B cell (primary cell): ENCODE measurements at regions not wholly inside any gene's neighbourhood (a gene's known extent, or its start where the extent isn't known, plus 50 kb on each side); places are given as distances from the start of the nearest gene placed in this dataset.

Experiments used
- ATAC-seq: fragments of 200-7000 bp; cut with Tn5 transposase; one replicate; pipeline ENCODE4 v1.10.0; 2021; ENCODE audit warnings: low read depth, mild to moderate bottlenecking, moderate number of reproducible peaks, moderate library complexity
- CTCF ChIA-PET: fragments of 350-600 bp; sonication (Branson Sonifier 250); formaldehyde crosslinking; loops from one replicate; lab custom pipeline; 2021; ENCODE audit warnings: antibody characterized with exemption, inconsistent platforms; lab: Charles Lee
- POLR2A ChIA-PET: fragments of 350-600 bp; sonication (Branson Sonifier 250); formaldehyde crosslinking; loops from one replicate; lab custom pipeline; 2021; ENCODE audit warnings: antibody characterized with exemption; lab: Charles Lee
- DNase-seq: peaks from one replicate; pipeline ENCODE4 v3.0.0; 2013
- H2AFZ ChIP-seq: 2 replicates; pipeline ENCODE4 v1.6.1; 2012; ENCODE audit warnings: mild to moderate bottlenecking, low read depth, low read length; ENCODE audit not compliant: insufficient read depth, poor library complexity, severe bottlenecking
- H3K27ac ChIP-seq, 2 donors: 1 replicate in 1 of 2; 2 replicates in 1 of 2; pipeline ENCODE4 v1.5.1; 2012 to 2013; ENCODE audit warnings: low read length in 2 of 2, mild to moderate bottlenecking in 2 of 2, moderate library complexity in 1 of 2
- H3K27me3 ChIP-seq, 4 experiments: fragments of 200-600 bp in 1 of 4; sonication (generic) in 1 of 4; replicated peaks in 1 of 4; 1 replicate in 2 of 4; 2 replicates in 2 of 4; pipeline versions ENCODE4 v1.6.1 to v1.7.0; 2013 to 2016; ENCODE audit warnings: low read length in 3 of 4, mild to moderate bottlenecking in 2 of 4, mixed read lengths in 1 of 4, moderate library complexity in 1 of 4; ENCODE audit not compliant: insufficient read depth in 4 of 4, control insufficient read depth in 3 of 4; ENCODE audit errors: control extremely low read depth in 1 of 4
- H3K36me3 ChIP-seq, 2 experiments: replicated peaks in 1 of 2; 1 replicate in 1 of 2; 2 replicates in 1 of 2; pipeline versions ENCODE4 v1.6.1 to v1.7.1; 2013; ENCODE audit warnings: low read length in 1 of 2; ENCODE audit not compliant: insufficient read depth in 2 of 2, control insufficient read depth in 1 of 2; ENCODE audit errors: control extremely low read depth in 1 of 2, extremely low read depth in 1 of 2
- H3K4me1 ChIP-seq, 2 donors: fragments of 200-600 bp in 1 of 2; sonication (generic) in 1 of 2; 1 replicate in 1 of 2; 2 replicates in 1 of 2; pipeline versions ENCODE4 v1.5.1 to v1.6.1; 2013 to 2017; ENCODE audit warnings: low read length in 2 of 2; ENCODE audit not compliant: control insufficient read depth in 2 of 2, insufficient read depth in 2 of 2
- H3K4me2 ChIP-seq: replicated peaks from 2 replicates; pipeline ENCODE3; 2012; ENCODE audit warnings: mild to moderate bottlenecking, low read depth, low read length; ENCODE audit not compliant: poor library complexity, severe bottlenecking
- H3K4me3 ChIP-seq, 5 experiments: fragments of 200-600 bp in 1 of 5; sonication (generic) in 1 of 5; 1 replicate in 3 of 5; 2 replicates in 2 of 5; pipeline versions ENCODE4 v1.5.1 to v1.7.0; 2011 to 2016; ENCODE audit warnings: low read length in 4 of 5, mild to moderate bottlenecking in 4 of 5, low read depth in 2 of 5, control low read depth in 1 of 5, moderate library complexity in 1 of 5; ENCODE audit not compliant: insufficient read depth in 1 of 5; ENCODE audit errors: control extremely low read depth in 1 of 5, extremely low read depth in 1 of 5
- H3K79me2 ChIP-seq: fragments of 200-600 bp; sonication (generic); one replicate; pipeline ENCODE4 v1.6.0; 2016; ENCODE audit warnings: low read length; ENCODE audit not compliant: control insufficient read depth, insufficient read depth
- H3K9ac ChIP-seq: fragments of 200-600 bp; sonication (generic); 2 replicates; pipeline ENCODE4 v1.6.1; 2017; ENCODE audit warnings: mild to moderate bottlenecking, low read length, moderate library complexity
- H3K9me3 ChIP-seq, 3 donors: one replicate each; pipeline versions ENCODE4 v1.6.1 to v1.7.1; 2013; ENCODE audit warnings: low read length in 2 of 3; ENCODE audit not compliant: control insufficient read depth in 2 of 3, insufficient read depth in 1 of 3; ENCODE audit errors: control extremely low read depth in 1 of 3
- H4K20me1 ChIP-seq: 2 replicates; pipeline ENCODE4 v1.6.0; 2012; ENCODE audit warnings: mild to moderate bottlenecking, low read length; ENCODE audit not compliant: insufficient read depth, control insufficient read depth, poor library complexity, severe bottlenecking
- H3K27ac Mint-ChIP-seq: one replicate; pipeline ENCODE4 v1.8.0; 2021; ENCODE audit warnings: mixed read lengths
- H3K27me3 Mint-ChIP-seq: one replicate; pipeline ENCODE4 v1.8.0; 2021; ENCODE audit warnings: mixed read lengths
- H3K4me1 Mint-ChIP-seq: one replicate; pipeline ENCODE4 v1.8.0; 2021; ENCODE audit warnings: mixed read lengths
- H3K4me3 Mint-ChIP-seq: one replicate; pipeline ENCODE4 v1.8.0; 2021; ENCODE audit warnings: mixed read lengths
- H3K9me3 Mint-ChIP-seq: one replicate; pipeline ENCODE4 v1.8.0; 2022; ENCODE audit warnings: mixed read lengths; ENCODE audit not compliant: insufficient read depth
- EZH2 ChIP-seq: IDR thresholded peaks from 2 replicates; pipeline ENCODE4 v1.6.1; 2012; ENCODE audit warnings: borderline replicate concordance, low read depth, mild to moderate bottlenecking, moderate library complexity, low read length; ENCODE audit not compliant: insufficient read depth, poor library complexity, severe bottlenecking
- WGBS: methylation state at CpG from one replicate; pipeline ENCODE4 v1.1.5; 2013; ENCODE audit warnings: missing lambda C conversion rate; ENCODE audit not compliant: insufficient coverage; 5-methylcytosine and 5-hydroxymethylcytosine counted together
- intact Hi-C: fragments of 100-400 bp; cut with micrococcal nuclease; formaldehyde crosslinking; loops from one replicate; pipeline ENCODE4 v1.10.0; 2022
- TF ChIP-seq, protein P1 (sequence below): fragments of 200-600 bp; IDR thresholded peaks from one replicate; pipeline ENCODE4 v1.8.0; 2022; ENCODE audit warnings: antibody characterized with exemption, mild to moderate bottlenecking

DNA sequence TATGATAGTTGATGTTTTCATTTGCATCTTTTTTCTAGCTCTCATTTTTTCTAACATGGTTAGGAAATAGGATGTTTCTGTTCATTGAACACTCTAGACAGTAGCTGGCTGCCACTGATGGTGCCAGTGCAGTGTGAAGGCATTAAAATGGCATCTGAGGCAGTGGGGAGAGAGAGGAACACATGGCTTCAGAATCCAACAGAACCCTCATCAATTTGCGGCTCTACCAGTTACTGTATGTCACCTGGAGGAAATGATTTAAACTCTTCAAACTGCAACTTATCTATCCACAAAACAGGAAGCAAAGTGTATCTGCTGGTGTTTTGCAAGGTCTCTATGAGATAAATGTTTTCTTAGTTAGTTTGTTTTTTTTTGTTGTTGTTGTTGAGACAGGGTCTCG is 305.2 kb upstream of the PRKCQ start:
- no peak for ATAC-seq
- Histone ChIP-seq H3K9ac (no peak overlapping the region), H3K4me2 (no peak overlapping the region), H3K27ac (no peak overlapping the region), H3K4me3 (no peak overlapping the region), H3K79me2 (no peaks in the 10 kb centered on the region), H4K20me1 (no peaks in the 10 kb centered on the region), H3K4me1 (no peaks in the 10 kb centered on the region), H3K9me3 (no peaks in the 10 kb centered on the region), H3K27me3 (no peaks in the 10 kb centered on the region), H3K36me3 (no peaks in the 10 kb centered on the region), H2AFZ (no peak overlapping the region)
- H3K27me3 Mint-ChIP-seq, result no peaks in the 10 kb centered on the region
- H3K4me3 Mint-ChIP-seq, result no peak overlapping the region
- WGBS, result no CpG with 5 or more reads among the region's 2 CpGs
- CTCF ChIA-PET, result no interaction called here
- intact Hi-C loops, result no loop called here
- POLR2A ChIA-PET, result no interaction called here
- H3K27ac Mint-ChIP-seq, result no peak overlapping the region
- no peak for DNase-seq
- H3K9me3 Mint-ChIP-seq, result no peaks in the 10 kb centered on the region
- H3K4me1 Mint-ChIP-seq, result peaks cover 16% of the 10 kb centered on the region
- TF ChIP-seq EZH2, result no peak
- TF ChIP-seq, protein P1, sequence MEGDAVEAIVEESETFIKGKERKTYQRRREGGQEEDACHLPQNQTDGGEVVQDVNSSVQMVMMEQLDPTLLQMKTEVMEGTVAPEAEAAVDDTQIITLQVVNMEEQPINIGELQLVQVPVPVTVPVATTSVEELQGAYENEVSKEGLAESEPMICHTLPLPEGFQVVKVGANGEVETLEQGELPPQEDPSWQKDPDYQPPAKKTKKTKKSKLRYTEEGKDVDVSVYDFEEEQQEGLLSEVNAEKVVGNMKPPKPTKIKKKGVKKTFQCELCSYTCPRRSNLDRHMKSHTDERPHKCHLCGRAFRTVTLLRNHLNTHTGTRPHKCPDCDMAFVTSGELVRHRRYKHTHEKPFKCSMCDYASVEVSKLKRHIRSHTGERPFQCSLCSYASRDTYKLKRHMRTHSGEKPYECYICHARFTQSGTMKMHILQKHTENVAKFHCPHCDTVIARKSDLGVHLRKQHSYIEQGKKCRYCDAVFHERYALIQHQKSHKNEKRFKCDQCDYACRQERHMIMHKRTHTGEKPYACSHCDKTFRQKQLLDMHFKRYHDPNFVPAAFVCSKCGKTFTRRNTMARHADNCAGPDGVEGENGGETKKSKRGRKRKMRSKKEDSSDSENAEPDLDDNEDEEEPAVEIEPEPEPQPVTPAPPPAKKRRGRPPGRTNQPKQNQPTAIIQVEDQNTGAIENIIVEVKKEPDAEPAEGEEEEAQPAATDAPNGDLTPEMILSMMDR, result no peak

DNA sequence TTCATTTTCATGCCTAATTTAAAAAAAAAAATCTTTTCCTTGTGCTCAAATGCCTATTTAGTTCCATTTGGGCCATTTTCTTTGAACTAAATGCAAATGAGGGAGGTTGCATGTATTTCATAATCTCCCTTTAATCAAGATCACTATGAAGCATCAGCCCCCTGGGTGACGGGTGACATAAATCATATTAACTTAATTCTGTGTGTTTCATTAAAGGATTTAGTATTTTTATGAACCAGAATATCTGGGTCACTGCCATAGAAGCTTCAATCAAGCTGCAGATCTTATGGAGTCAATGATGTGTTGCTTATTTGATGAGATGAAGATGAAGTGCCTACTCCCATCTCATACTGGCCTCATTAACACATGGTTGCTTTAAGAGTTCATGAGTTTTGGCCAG is 301.9 kb upstream of the PRKCQ start:
- WGBS, result no CpG with 5 or more reads among the region's 1 CpG

More for the DNA sequence above, 301.9 kb upstream of the PRKCQ start:
- no peak overlapping the region for H3K4me2 ChIP-seq
- ATAC-seq (no peak), DNase-seq (no peak)
- H3K27me3 ChIP-seq, result peaks cover 0 to 4% (median 0%) of the 10 kb centered on the region in 4 experiments
- TF ChIP-seq, protein P1, result no peak
- no peak for TF ChIP-seq EZH2
- POLR2A ChIA-PET, result no interaction called here
- H3K36me3 ChIP-seq, result no peaks in the 10 kb centered on the region
- no peak overlapping the region for H2AFZ ChIP-seq
- H3K4me3 Mint-ChIP-seq, result no peak overlapping the region
- CTCF ChIA-PET, result no interaction called here
- intact Hi-C loops, result no loop called here
- no peak overlapping the region for H3K27ac ChIP-seq
- H3K27me3 Mint-ChIP-seq, result peaks cover 13% of the 10 kb centered on the region
- H3K9me3 ChIP-seq, result no peaks in the 10 kb centered on the region
- no peak overlapping the region for H3K27ac Mint-ChIP-seq
- no peaks in the 10 kb centered on the region for H3K79me2 ChIP-seq
- H3K9ac ChIP-seq, result no peak overlapping the region
- H3K4me3 ChIP-seq, result no peak overlapping the region
- H4K20me1 ChIP-seq, result no peaks in the 10 kb centered on the region
- no peaks in the 10 kb centered on the region for H3K4me1 ChIP-seq
- H3K4me1 Mint-ChIP-seq, result peaks cover 16% of the 10 kb centered on the region
- no peaks in the 10 kb centered on the region for H3K9me3 Mint-ChIP-seq
